Right hindlimb (tissue), 1 donor: ENCODE measurements at regions not wholly inside any gene's neighbourhood (a gene's known extent, or its start where the extent isn't known, plus 50 kb on each side); places are given as distances from the start of the nearest gene placed in this dataset.

Experiments
- DNase-seq: peaks from one replicate; pipeline ENCODE4 v3.0.0-alpha.2; 2018

DNA sequence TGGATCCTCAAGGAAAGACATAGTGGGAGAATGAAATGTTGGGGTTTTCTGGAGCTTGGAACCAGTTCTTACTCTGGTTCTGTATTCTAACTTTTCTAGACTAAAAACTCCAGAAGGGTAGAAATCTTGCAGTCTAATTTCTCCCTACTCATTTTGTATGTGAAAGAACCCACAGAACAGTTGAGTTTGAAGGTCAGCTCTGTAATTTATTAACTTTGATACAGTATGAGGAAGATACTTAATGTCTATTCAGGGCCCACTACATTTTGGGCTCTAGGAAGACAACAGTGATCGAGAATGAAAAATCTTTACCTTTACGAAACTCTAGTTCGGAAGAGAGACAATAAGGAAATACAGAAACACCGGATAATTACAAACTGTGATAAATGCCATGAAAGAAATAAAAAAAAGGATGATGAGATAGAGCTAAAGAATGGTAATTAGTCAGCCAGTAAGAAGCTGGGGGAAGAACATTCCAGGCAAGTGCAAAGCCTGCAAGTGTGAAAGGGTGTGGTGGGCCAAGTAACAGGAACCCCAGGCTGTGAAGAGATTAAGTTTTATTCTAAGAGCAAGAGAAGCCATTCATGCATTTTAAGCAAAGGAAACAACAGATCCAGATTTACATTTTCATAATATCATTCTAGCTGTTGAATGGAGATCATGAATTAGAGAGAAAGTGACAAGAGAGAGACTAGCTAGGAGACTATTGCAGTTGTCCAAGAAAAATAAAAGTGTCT, 159.9 kb upstream of the HMCN1 start:
- DNase-seq = no peak

DNA sequence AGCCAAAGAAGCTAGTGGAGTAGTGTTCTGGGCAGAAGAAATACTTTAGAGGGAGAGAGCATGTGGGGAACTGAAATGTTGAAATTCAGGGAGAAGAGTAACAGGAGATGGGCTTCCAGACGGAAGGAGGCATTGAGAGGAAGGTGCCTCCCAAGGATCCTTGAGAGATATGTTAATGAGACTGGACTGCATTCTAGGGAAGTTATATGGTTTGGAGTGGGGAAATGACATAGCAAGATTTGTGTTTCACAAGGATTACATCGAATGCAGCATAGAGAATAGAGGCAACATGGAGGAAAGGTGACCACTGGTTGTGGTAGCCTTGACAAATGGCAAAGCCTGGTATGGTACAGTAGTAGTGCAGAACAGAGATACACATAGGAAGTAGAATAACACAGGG, 160.5 kb upstream of the HMCN1 start:
- no peak for DNase-seq

DNA sequence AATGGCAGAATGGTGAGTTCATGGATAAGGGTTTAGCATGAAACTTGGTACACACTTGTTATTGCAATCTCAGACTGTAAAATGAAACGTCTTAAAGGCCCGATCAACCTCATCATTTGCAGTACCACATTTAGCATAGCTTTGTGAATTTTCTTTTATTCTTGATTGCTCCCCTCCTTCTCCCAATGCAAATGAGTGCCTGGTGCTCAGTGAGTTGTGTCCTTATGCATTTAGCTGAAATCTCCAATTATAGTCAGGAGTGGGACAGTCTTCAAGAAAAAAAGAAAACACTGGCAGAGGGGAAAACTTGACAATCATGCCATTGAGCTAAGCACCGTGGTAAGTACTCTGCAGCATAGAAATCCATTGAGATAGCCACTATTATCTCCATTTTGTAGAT, 161.0 kb upstream of the HMCN1 start:
- DNase-seq = no peak

DNA sequence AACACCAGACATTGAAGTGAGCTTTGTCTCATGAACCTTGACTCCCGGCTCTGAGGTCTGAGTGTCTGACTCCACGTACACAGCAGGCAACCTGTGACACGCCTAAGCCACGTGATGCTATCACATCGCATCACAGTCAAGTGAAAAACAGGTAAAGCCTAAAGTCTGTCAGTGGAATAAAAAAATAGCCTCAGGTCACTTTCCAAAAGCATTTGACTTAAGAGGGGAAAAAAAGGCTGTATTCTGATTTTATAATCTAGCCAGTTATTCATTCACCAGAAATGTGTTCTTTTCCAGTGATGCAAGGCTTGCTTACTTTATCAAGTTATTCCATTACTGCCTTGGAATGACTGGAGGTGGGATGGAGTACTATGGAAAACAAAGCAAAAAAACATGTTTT, 163.2 kb upstream of the HMCN1 start:
- no peak for DNase-seq

DNA sequence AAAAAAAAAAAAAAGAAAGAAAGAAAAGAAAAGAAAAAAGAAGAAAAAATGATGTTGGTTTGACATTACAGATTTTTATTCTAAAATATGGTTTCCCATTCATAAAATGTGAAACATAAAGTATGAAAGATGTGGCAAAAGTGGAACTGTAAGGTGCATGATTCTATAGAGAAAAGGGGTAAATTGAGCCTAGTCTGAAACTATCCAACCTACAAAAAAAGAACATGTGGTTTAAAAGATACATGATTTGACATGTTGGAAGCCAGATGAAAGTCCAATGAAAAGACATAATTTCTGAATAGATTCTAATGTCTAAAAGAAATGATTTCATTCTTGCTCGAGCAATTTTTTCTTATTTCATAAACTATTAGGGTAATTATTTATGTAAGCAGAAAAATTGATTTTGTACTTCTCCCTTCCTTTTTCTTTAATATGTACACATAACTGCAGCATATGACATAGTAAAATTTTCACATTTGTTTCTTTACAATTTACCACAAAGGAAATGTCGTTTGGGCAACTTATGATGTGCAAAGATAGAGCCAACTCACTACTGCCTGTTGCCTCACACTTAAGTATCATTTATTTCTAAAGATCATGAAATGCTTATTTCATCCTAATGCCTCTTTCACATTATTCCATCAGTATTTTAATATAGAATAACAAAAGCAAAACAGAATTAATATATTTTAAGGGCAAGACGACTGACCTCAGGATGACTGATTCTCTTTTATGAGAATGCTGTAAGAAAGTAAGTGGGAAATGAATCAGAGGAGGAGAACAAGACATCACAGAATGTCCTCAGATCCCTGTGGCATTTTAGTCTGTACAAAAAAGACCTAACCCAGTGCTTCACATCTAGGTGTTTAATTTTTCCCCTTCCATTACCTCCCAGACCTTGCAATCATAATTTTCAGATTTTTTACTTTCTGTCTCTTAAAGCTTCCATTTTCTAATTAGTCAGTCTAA, 165.8 kb upstream of the HMCN1 start:
- no peak for DNase-seq

DNA sequence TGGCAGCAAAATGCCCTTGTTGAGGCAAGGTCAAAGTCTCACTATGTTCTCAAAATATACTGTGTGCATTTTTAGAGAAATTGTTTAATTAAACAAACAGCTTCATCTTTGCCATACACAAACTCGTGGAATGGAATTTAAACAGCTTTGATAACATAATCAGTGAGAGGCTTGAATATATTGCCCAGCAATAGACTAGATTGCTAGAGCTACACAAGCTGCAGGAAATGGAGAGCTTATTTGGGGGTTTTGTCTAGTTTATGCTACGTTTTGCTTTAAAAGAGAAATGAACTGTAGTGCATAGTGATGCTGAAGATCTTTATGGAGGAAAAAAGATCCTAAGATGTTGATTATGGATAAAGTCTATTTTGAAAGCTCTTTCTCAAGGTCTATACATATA, 166.8 kb upstream of the HMCN1 start:
- DNase-seq = no peak

DNA sequence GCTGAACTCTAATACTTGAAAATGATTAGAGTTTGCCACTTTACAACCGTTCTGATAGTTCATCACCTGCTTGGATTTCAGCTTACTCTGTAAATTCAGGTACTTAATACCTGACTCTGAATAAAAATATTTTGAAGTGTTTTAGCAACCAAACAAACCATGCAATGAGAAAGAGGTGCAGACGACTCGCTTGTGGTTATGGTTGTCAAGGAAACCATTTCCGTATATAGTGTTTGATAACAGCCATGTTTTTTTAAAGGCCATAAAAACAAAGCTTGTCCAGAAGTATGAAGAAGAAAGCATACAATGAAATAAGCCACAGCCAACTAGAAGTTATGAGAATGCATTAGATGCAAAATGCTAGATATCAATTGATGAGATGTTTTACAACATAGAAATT, 167.2 kb upstream of the HMCN1 start:
- no peak for DNase-seq

DNA sequence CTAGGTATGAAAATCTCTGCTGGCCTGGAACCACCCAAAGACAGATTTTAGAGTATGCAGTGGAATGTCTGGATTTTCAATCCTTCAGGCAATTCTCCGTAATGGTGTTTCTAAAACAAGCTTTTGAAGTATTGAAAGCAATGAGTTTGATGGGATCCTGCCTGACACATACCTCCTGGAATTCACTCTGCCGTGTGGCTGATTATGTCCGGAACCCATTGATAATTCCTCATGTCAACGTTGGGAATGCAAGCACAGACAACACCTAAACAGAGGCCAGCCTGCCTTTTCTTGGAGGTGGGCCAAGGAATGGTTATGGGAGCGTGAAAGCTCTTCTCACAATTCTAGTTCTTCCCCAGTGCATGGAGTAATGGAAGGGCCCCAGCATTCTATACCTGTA, 168.9 kb upstream of the HMCN1 start:
- no peak for DNase-seq

DNA sequence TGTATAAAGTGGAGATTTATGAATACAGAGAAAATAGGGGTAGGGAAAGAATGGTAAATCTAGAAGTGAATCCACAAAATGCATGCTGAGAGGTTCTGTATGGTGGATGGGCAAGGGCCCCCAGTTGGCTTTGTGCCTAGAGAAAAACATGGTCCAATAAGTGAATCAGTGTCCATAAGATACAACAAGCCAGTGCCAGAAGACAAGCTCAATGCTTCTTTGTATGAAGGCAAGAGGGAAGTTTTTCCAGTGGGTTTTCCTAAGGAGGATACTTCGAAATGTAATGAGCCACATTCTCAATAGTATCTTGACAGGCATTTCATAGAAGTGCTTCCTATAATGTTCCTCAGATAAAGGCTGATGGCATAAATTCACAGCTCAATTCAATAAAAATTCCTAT, 169.4 kb upstream of the HMCN1 start:
- DNase-seq = no peak

DNA sequence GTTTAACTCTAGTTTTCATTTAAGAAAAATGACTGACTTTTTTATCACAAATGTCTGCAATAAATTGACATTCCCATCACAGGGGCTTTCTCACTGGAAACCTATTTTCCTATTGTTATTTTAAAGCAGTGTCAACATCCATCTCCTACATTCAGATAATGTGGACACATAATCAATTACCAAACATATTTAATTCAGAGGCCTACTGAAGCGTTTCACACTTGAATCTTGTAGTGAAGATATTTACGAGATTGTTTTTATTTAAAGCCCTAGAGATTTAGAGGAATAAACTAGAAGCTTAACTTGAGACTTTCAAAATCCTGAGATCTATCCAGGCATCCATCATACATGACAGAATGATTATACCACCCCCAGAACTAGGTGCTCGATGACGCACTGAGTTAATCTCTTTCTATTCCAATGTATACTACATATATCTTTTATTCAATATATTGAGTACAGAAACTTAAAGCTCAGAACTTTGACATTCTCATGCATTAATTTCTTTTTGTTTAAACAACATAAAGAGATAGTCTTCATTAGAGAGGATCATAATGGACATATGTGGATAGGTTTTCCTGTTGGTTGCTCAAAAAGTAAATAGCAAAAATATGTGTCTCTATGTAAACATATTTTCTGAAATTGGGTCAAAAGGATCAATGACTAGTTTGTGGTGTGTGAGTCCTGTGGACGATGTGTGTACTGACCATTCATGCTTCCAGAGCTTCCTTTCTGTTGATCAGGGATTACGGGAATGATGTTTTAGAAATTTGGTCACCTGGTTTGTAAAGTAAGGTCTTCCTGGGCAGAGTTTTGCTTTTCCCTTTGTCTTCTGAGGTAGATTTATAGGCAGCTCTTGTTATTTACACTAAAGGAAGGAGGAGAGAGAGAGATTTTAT, 171.5 kb upstream of the HMCN1 start:
- DNase-seq = no peak

DNA sequence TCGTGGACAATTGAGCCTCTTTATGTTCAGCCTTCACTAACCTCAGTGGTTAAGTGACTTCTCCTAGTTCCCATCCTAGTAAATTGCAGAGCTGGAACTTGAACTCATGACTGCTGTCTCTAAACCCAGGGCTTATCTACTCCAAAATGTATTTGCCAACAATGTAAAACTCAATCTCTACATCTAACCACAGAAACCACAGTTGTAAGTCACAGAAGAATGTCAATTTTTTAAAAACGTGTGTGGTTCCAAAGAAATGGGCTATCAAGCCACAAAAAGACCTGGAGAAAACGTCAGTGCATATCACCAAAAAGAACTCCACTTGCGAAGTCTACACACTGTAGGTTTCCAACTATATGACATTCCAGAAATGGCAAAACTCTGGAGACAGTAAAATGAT, 172.6 kb upstream of the HMCN1 start:
- no peak for DNase-seq

DNA sequence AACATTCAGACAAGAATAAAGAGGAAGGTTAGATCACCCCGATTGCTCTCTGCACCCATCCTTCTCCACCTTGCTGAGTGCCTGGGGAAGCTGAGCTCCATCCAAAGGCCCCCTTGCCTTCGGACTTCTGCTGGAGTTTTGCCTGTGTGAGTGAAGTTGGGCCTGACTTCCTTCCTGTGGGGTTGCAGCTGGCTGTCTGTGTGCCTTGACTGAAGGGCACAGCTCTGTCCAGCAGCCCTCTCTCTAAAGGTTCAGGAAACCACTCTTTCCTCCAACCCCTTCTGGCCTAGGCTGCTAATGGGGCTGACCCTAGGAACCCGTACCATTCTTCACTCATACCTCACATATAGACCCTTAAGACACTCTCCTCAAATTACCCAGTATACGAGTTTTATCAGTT, 173.4 kb upstream of the HMCN1 start:
- no peak for DNase-seq

DNA sequence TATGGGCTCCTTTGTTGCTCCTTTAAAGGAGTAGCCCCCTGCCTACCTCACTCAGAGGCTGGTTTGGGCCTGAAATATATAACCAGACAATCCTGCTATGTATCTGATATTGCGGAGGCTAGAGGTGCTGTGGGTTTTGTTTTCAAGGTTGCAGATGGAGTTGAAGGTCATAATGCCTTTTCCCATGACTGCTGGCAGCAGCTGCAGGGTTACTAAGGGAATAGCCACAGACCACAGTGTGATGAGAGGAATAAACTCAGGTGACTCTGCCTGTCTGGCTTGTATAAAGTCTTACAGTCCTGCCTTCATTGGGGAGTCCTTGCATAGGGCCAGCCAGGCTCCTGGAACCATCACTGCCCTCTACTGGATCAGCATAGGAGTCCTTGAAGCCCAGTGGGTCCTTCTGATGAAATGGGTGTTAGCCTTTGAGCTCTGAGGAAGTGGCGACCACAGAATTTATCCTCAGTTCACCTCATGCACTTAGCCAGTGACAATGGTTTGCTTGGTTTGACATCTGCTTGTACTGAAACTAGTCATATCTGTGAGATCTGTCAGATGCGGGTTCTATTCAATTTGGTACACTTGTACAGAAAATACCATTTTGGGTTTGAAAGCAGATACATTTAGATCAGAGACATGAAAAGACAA, 174.4 kb upstream of the HMCN1 start:
- no peak for DNase-seq

DNA sequence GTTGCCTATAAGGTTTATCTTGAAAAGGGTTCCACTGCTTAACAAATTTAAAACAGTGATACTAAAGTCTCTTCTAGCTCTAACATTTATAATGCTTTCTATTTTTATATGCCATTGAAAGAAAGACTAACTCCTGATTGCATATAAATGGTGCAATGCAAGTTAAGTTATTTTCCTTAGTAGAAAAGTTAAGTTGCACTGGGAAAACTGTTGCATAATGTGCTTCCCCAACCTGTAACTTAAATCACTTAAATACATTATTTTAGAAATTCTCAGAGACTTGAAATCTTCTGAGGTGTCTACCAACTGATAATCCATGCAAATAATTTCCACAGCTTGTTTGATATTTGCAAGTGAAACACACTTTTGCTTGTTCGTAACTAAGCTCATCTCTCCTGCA, 175.0 kb upstream of the HMCN1 start:
- DNase-seq = no peak

DNA sequence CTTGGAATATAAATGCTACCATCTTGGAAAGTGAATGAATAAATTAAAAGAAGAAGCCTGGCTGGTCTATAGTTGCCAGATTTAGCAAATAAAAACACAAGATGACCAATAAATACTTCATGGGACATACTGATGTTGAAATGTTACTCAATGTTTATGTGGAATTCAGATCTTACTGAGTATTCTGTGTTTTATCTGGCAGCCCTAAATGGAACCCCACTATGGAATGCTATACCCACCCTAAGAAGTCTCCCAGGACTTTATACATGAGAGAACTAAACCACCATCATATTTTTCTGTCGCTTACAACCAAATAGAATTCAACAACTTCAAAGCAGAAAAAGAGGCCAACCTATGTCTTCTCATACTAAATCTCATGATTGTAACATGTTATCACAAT, 177.6 kb upstream of the HMCN1 start:
- no peak for DNase-seq

DNA sequence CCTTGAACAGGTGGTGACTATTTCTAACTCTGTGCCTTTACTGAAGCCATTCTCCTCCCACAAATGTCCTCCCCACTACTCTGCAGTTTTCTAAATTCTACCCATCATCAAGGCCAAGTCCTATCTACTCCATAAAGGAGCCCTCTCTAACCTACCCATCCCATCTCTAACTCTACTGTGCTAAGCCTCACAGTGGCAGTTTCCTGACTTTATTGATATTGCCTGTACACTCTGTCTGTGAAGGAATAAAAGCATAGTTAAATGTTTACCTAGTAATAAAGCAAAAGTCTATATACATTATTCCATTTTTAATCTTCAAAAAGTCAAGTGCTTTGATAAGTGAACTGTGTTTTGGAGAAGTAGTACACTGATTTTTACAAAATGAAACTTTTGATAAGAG, 178.4 kb upstream of the HMCN1 start:
- DNase-seq = no peak

DNA sequence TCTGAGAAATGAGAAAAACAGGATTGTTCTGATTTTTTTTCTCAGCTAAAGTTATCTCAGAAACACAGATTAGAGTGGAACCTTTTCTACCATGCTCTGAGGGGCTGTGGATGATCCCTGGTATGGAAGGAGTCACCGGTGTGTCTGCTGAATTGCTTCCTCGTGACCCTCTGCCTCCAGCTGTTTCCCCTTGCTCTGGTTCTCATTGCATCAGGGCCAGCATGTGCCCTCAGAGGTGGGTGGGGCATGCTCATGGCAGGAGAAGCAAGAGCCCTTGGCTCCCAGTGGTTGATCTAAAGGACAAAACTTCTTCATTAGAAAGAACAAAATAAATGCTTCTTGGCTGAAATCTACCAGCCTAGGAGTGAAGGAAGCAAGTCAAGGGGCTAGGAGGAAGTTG, 183.2 kb upstream of the HMCN1 start:
- DNase-seq = no peak

DNA sequence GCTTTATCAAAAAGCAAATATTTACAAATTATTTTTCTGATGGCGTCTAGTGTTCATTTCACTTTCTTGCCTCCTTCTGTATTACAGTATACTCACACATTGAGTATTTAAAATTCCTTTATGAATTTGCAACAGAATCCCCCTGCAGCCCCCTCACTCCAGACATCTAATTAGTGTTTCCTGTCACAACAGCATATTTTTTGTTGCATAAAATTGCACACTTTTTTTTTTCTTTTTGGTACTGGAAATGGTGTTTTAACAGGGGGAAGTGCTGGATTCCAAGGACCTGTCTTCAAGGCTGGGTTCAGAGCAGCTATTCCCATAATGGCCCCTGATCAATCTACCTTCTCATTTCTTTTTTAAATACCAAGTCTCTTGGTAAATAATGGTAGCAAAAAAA, 184.3 kb upstream of the HMCN1 start:
- DNase-seq = no peak

DNA sequence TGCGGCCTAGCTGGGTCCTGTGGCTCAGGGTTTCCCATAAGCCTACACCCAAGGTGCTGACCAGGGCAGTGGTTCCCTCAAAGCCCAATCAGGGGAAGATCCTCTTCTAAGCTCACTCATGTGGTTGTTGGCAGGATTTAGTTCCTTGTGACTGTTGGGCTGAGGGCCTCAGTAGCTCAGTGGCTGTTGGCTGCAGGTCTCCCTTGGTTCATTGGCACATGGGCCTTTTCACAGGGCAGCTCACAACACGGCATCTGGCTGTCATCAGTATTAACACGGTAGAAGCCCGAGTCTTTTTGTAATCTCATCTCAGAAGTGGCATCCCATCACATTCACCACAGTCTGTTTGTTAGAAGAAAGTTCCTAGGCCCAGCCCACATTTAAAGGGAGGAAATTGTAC, 188.2 kb upstream of the HMCN1 start:
- DNase-seq = no peak

DNA sequence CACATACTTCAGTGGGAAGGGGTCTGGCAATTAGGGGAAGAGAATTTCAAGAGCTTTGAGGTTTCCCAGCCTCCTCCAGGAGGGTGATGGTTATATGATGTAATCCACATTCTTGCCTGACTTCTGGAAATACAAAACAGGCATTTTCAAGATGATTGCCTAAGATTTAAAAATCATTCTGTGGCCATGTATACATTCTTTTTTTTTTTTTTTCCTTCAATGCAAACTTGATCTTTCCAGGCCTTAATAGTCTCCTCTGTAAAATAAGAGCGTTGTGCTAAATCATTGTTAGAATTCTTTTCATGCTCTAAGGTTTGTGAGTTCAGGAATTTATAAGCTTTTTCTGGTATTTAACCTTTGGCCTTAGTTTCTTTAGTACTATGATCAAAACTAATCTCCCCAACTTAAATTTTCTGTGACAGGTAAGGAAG, 192.3 kb upstream of the HMCN1 start:
- no peak for DNase-seq

DNA sequence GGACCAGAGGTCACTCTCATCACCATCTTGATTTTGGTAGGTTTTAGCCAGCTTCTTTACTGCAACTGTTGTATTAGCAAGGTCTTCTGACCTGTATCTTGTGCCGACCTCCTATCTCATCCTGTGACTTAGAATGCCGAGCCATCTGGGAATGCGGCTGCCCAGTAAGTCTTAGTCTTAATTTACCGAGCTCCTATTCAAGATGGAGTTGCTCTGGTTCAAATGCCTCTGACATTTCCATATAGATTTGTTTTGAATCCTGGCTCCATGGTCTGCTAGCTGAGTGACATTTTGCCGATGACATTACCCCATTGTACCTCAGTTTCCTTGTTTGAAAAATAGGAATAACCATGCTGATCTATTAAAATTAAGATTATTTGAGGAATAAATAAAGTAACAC, 193.9 kb upstream of the HMCN1 start:
- no peak for DNase-seq

DNA sequence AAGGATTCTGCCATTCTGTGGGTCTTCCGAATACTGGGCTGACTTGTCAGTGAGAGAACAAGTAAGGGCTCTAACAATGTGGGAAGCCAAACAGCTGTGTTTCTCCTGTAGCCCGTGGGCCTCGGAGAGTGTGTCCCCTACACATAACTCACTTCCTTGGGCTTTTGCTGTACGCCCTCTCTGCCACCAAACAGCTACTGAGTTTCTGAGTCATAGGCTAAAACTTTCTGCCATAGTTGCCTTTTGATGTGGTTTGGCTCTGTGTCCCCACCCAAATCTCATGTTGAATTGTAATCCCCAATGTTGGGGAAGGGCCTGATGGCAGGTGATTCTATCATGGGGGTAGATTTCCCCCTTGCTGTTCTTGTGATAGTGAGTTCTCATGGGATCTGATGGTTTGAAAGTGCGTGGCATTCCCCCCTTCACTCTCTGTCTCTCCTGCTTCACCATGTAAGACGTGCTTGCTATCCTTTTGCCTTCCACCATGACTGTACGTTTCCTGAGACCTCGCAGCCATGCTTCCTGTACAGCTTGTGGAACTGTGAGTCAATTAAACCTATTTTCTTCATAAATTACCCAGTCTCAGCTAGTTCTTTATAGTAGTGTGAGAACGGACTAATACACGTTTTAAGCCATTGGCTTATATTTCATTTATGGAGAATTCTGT, 194.8 kb upstream of the HMCN1 start:
- DNase-seq = no peak
